Activated CD4-positive, alpha-beta T cell treated with anti-CD3 and anti-CD28 coated beads, Interleukin-2, amount 50 U/mL, for 48 hours (primary cell): ENCODE measurements at regions not wholly inside any gene's neighbourhood (a gene's known extent, or its start where the extent isn't known, plus 50 kb on each side); places are given as distances from the start of the nearest gene placed in this dataset.

Experiments used
- DNase-seq, 2 experiments: peaks; one replicate each; pipeline ENCODE4 v3.0.0-alpha.2; 2020

GRCh38 chrX:39944416-39944815 lies 153.3 kb downstream of the BCOR start:
- DNase-seq = no peak

GRCh38 chrX:39945709-39946108 lies 152.0 kb downstream of the BCOR start:
- DNase-seq = no peak

GRCh38 chrX:39946822-39947221 lies 150.9 kb downstream of the BCOR start:
- DNase-seq = no peak

- no peak for DNase-seq
Measured at GRCh38 chrX:39948582-39948981, 149.2 kb downstream of the BCOR start.

GRCh38 chrX:39950018-39950688 lies 147.6 kb downstream of the BCOR start:
- no peak for DNase-seq

GRCh38 chrX:39952989-39953388 lies 144.8 kb downstream of the BCOR start:
- DNase-seq = no peak

GRCh38 chrX:39953879-39954278 lies 143.9 kb downstream of the BCOR start:
- DNase-seq = no peak

- DNase-seq = no peak
Measured at GRCh38 chrX:39954851-39955250, 142.9 kb downstream of the BCOR start.

- no peak for DNase-seq
Measured at GRCh38 chrX:39955625-39956024, 142.1 kb downstream of the BCOR start.

- no peak for DNase-seq
Measured at GRCh38 chrX:39956803-39957394, 140.9 kb downstream of the BCOR start.

- no peak for DNase-seq
Measured at GRCh38 chrX:39957816-39958566, 139.8 kb downstream of the BCOR start.

GRCh38 chrX:39958850-39959249 lies 138.9 kb downstream of the BCOR start:
- no peak for DNase-seq

GRCh38 chrX:39960219-39960618 lies 137.5 kb downstream of the BCOR start:
- no peak for DNase-seq

GRCh38 chrX:39961441-39961840 lies 136.3 kb downstream of the BCOR start:
- no peak for DNase-seq

GRCh38 chrX:39965051-39965573 lies 132.6 kb downstream of the BCOR start:
- DNase-seq = no peak

GRCh38 chrX:39966176-39966575 lies 131.6 kb downstream of the BCOR start:
- no peak for DNase-seq

- DNase-seq = peak in 1 of 2 experiments; percentile 8
Measured at GRCh38 chrX:39967348-39967747, 130.4 kb downstream of the BCOR start.

- peak; percentile 8 to 22 for DNase-seq
Measured at GRCh38 chrX:39969099-39969818, 128.5 kb downstream of the BCOR start.

- no peak for DNase-seq
Measured at GRCh38 chrX:39969819-39970504, 127.8 kb downstream of the BCOR start.

GRCh38 chrX:39971760-39972159 lies 126.0 kb downstream of the BCOR start:
- no peak for DNase-seq

- no peak for DNase-seq
Measured at GRCh38 chrX:39972340-39972739, 125.4 kb downstream of the BCOR start.

- no peak for DNase-seq
Measured at GRCh38 chrX:39973810-39974209, 123.9 kb downstream of the BCOR start.

GRCh38 chrX:39974270-39974669 lies 123.5 kb downstream of the BCOR start:
- DNase-seq = no peak
